ENCODE measurements at regions not wholly inside any gene's neighbourhood (a gene's known extent, or its start where the extent isn't known, plus 50 kb on each side); places are given as distances from the start of the nearest gene placed in this dataset.

DNA sequence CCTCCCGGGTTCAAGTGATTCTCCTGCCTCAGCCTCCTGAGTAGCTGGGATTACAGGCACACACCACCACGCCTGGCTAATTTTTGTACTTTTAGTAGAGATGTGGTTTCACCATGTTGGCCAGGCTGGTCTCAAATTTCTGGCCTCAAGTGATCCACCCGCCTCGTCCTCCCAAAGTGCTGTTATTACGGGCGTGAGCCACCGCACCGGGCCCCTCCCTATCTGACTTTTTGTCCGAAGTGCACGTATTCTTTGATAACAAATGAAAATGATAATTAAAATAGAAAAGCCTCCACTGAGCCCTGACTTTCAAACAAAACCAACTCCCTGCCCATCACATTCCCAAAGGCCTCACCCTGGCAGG, 278.6 kb downstream of the TTC6 start (continued):
- TF ChIP-seq, protein P1, sequence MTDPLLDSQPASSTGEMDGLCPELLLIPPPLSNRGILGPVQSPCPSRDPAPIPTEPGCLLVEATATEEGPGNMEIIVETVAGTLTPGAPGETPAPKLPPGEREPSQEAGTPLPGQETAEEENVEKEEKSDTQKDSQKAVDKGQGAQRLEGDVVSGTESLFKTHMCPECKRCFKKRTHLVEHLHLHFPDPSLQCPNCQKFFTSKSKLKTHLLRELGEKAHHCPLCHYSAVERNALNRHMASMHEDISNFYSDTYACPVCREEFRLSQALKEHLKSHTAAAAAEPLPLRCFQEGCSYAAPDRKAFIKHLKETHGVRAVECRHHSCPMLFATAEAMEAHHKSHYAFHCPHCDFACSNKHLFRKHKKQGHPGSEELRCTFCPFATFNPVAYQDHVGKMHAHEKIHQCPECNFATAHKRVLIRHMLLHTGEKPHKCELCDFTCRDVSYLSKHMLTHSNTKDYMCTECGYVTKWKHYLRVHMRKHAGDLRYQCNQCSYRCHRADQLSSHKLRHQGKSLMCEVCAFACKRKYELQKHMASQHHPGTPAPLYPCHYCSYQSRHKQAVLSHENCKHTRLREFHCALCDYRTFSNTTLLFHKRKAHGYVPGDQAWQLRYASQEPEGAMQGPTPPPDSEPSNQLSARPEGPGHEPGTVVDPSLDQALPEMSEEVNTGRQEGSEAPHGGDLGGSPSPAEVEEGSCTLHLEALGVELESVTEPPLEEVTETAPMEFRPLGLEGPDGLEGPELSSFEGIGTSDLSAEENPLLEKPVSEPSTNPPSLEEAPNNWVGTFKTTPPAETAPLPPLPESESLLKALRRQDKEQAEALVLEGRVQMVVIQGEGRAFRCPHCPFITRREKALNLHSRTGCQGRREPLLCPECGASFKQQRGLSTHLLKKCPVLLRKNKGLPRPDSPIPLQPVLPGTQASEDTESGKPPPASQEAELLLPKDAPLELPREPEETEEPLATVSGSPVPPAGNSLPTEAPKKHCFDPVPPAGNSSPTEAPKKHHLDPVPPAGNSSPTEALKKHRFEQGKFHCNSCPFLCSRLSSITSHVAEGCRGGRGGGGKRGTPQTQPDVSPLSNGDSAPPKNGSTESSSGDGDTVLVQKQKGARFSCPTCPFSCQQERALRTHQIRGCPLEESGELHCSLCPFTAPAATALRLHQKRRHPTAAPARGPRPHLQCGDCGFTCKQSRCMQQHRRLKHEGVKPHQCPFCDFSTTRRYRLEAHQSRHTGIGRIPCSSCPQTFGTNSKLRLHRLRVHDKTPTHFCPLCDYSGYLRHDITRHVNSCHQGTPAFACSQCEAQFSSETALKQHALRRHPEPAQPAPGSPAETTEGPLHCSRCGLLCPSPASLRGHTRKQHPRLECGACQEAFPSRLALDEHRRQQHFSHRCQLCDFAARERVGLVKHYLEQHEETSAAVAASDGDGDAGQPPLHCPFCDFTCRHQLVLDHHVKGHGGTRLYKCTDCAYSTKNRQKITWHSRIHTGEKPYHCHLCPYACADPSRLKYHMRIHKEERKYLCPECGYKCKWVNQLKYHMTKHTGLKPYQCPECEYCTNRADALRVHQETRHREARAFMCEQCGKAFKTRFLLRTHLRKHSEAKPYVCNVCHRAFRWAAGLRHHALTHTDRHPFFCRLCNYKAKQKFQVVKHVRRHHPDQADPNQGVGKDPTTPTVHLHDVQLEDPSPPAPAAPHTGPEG (CRISPR knock-in tag; IDR thresholded peaks at IDR 0.05), result 0 out of 2 replicates have a peak, but pooled peaks have one; percentile 4
- TF ChIP-seq ZNF766 (CRISPR knock-in tag; IDR thresholded peaks at IDR 0.05; ENCODE audit: borderline replicate concordance), result 0 out of 2 replicates have a peak, but pooled peaks have one; percentile 37
- peak; percentile 28; the same call in 1 of the 2 replicates for TF ChIP-seq TARDBP (CRISPR knock-in tag; IDR thresholded peaks at IDR 0.05)
- 0 out of 2 replicates have a peak, but pooled peaks have one; percentile 19 for TF ChIP-seq ZNF275 (CRISPR knock-in tag; IDR thresholded peaks at IDR 0.05; ENCODE audit: borderline replicate concordance)
- TF ChIP-seq, protein P2, sequence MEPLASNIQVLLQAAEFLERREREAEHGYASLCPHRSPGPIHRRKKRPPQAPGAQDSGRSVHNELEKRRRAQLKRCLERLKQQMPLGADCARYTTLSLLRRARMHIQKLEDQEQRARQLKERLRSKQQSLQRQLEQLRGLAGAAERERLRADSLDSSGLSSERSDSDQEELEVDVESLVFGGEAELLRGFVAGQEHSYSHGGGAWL (CRISPR knock-in tag; IDR thresholded peaks at IDR 0.05), result 0 out of 2 replicates have a peak, but pooled peaks have one; percentile 21
- TF ChIP-seq SP2 (CRISPR knock-in tag; IDR thresholded peaks at IDR 0.05), result 0 out of 2 replicates have a peak, but pooled peaks have one; percentile 14
- TF ChIP-seq ZNF430 (CRISPR knock-in tag; IDR thresholded peaks at IDR 0.05), result peak; percentile 23; the same call in 1 of the 2 replicates
- TF ChIP-seq NFIB (CRISPR knock-in tag; IDR thresholded peaks at IDR 0.05; ENCODE audit: borderline replicate concordance), result 0 out of 2 replicates have a peak, but pooled peaks have one; percentile 78
